ENCODE measurements at regions not wholly inside any gene's neighbourhood (a gene's known extent, or its start where the extent isn't known, plus 50 kb on each side); places are given as distances from the start of the nearest gene placed in this dataset.

DNA sequence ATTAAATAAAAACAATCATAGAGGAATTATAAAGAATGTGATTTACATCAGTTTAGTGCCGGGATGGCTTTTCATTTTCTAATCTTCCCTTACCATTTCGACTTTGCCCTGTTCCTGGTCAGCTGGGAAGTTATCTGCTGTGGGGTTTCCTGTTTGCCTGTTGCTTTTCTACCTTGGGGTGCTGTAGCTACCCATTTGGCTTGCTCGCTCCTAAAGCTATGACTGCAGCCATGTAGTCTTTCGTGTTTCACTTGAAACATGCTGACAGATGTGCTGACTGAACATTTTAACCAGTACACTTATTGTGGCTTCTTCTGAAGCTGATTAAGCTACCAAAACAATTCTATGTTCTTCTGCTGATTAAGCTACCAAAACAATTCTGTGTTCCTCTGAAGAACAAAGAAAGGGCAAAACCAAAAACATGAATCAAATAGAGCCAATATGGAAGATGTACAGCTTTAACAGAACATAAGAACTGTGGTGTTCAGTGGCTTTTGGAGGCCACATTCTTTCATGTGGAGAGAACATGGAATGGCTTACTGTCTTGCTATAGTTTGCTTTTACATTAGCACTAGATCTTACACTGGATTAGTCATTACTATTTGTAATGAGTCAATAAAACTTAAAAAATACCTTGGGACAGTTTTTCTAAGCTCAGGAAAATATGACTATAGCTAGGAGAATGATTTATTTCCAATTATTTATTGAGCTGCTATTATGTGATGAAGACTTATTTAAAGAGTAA, 440.4 kb downstream of the SPRY1 start:
- DNase-seq (ENCODE audit: low read depth), result peak; percentile 68

DNA sequence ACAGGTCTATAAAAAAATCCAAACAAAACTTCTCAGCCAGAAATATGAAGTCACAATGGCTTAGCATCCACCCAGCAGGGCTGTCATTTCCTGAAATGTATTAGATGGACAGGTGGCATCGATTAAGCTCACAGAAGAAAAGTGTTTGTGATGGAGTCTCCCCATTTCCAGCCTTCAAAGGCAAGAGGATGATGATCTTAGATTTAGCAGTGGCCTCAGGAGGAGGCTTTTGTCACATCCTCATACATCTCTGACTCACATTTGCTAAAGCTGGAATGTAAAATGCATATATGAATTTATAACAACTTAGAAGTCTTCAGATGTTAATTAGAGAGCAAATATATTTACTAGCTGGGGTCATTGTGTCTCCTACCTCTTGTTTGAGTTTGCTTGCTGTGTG, 441.9 kb downstream of the SPRY1 start:
- DNase-seq (ENCODE audit: low read depth), result no peak

DNA sequence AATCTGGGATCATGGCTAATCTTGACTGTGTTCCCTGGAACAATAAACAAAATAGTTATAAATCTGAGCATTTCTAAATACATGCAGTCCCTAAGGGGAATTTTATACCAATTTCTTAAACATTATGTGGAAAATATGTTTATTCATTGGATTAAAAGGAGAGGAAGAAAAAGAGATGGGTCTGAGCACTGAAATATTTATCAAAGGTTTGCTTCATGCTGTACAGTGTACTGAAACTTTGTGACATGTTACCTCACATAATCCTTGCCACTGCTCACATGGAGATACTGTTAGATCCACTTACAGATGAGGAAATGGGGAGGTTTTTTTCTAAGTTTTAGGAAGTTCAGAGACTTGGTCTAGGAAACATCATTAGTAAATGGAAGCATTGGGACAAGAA, 443.6 kb downstream of the SPRY1 start:
- DNase-seq (ENCODE audit: low read depth), result no peak

DNA sequence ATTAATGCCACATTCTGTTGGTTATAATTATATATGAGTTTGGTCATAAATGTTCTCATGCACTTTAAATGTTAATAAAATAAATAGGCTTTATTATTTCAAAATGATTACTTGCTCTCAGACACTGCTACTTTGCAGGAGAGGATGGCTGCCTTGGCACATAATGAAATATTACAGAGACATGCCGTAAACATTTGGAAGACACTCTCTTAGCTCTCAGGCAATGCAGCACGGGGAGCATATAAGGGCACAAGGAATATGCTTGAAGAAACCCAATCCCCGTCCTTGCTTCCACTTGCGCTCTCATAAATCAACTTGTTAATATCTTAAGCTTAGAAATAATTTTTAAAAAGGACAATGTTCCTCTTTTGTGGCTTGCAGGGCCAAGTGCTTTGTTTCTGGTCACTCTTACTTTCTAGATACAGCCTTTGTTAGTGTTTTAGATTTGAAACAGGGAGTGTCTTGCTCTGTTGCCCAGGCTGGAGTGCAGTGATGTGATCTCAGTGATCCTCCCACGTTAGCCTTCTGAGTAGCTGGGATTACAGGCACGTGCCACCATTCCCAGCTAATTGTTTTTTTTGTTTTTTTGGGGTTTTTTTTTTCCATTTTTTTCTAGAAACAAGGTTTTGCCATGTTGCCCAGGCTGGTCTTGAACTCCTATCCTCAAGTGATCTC, 445.0 kb downstream of the SPRY1 start:
- no peak for DNase-seq (ENCODE audit: low read depth)

DNA sequence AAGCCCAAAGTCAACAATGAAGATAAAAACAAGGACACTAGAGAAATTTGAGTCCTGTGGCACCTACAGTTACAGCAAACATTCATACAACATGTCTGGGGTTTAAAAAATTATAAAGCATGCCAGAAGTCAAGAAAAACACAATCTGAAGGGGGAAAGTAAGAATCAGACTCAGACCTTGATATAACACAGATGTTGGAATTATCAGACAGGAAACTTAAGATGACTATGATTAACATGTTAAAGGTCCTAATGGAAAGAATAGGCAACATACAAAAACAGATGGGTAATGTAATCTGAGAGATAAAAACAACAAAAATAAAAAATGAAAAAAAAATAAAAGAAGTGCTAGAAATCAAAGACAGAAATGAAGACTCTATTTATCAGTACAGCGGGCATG, 446.5 kb downstream of the SPRY1 start:
- DNase-seq (ENCODE audit: low read depth), result no peak

DNA sequence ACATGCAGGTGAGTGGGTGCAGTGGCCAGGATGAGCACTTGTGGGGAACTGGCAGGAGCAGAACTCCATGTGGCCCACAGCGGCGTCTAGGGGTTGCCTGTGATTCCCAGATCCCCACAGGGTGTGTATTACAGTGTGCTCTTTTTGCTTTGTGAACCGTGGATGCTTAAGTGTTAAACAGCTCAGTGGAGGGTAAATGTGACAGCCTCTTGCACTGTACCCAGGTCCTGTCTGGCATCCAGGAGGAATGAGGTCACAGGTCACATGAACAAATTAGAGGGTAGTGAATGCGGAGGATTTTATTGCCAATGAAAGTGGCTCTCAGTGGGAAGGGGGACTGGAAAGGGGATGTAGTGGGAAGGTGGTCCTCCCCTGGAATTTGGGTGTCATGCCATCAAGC, 447.8 kb downstream of the SPRY1 start:
- DNase-seq (ENCODE audit: low read depth), result no peak

DNA sequence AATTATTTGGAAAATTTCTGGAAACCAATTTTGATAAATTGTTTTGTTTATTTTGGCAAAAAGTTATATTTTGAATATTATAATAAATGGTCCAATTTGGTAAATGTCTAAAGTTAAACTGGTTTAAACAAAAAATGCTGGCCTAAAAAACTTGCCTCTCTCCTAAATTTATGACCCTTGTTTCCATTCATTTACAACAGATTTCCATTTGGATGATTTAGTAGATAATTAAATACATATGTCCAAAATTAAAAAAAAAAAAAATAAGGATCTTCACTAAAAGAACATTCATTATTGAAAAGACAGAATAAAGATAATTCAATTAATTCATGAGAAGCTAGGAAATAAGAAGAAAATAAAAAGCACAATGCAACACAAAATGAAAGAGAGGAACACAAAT, 449.5 kb downstream of the SPRY1 start:
- DNase-seq (ENCODE audit: low read depth), result no peak

DNA sequence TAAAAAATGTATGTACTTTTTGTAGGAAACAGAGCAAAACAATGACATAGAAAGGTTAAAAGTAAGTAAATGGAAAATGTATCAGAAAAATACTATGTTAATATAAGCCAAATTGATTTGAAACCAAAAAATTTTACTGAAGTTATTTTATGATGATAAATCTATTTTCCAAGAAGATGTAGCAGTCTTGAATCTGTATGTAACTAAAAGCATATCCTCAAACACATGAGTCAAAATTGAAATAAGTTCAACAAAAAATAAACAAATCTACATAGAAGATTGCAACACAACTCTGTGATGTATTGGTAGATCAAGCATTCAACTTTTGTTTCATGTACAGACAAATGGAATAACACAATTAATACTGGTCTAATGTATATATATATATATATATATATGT, 450.0 kb downstream of the SPRY1 start:
- no peak for DNase-seq (ENCODE audit: low read depth)

DNA sequence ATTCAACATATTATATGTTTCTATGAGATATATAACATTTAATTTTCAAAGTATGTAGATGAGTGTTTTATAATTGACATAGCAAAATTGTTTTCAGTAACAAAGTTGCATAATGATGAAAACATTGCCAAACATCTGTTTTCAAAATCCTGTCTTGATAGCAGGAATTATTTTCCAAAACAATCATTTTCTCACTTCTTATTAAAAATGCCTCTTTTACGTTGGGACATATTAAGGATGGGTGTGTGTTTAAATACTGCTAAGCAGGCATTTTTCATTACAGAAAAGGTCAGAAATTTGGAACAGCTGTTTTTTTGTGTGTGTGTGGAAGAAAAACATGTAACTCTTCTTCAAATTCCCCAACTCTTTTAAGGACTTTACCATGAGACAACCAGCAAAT, 452.0 kb downstream of the SPRY1 start:
- DNase-seq (ENCODE audit: low read depth), result no peak

DNA sequence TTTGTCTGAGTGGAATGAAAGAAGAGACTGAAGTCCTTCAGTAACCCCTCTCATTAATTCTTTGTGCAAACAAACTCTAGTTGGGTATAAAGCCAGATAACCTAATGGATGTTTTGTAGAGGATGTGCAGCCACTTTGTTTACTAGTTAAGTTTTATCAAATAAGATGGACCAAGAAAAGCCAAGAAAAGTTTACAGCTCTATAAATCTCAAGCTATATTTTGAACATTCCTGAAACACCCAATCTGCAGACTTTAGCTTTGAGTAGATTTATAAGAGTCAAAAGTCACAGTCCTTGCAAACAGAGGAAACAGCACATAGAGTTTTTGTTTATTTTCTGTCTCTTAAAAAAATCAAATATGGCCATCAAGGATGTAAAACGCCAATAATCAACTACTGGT, 452.9 kb downstream of the SPRY1 start:
- no peak for DNase-seq (ENCODE audit: low read depth)

DNA sequence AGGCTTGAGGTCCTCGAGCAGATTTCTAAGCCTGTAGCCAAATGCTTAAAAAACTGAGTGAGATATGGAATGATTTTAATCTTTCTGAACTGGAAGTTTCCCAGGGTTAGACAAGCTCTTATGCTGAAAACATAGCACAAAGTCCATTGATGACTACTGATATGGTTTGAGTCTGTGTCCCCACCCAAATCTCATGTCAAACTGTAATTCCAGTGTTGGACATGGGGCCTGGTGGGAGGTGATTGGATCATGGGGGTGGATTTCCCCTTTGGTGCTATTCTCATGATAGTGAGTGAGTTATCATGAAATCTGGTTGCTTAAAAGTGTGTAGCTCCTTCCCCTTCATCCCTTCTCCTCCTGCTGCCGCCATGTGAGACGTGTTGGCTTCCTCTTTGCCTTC, 454.9 kb downstream of the SPRY1 start:
- DNase-seq (ENCODE audit: low read depth), result no peak

DNA sequence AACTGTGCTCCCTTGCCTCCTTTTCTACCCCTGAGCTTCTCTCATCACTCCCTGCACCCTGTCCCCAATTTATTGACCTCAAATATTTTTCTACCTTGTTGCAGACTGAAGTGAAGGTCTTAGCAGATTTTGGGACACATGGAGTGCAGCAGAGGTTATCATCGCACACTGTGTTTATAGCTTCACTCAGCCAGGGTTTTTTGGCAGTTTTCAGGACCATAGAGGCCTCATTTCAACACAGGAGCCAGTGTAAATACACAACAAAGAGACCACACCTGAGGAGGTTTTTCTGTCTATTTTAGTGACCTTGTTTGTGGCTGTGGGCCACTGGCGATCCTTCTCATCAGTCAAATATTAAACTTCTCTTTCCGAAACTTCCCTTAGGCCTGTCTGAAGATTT, 457.1 kb downstream of the SPRY1 start:
- DNase-seq (ENCODE audit: low read depth), result no peak

DNA sequence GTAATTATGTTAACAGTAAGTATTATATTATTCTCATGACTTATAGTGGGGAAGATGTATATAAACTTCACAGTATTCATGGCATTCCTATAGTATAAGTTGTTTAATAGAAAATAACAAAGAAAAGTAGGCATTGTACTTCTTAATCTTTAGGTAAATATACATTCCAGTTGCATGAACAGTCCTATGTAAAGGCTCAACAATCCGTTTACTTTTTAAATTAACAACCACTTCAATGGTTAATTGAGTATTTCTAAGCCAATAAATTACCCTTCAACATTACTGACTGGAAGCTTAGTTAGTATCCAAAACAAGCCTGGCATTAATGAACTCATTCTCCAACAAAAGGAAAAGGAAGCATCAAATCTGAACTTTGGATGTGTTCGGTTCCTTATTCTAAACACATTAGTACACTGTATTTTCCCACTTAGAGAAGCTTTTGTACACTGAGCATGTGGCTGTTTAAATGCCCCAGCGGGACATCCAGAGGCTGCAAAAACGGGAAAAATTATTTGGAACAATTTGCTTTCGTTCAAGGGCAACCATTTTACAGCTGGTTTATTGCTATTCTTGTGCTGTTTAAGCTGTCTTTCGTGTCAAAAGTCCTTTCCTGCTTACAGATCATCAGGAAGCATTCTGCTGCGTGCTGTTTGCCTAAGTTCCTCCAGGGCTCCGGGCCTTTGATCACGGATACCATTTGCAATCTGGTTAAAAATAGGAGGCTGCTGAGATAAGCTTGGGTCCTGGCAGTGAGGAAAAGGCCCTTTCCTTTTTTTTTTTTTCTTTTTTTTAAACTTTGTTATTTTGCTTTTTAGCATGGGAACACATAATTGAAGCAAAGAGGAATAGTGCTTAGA, 460.3 kb downstream of the SPRY1 start:
- peak; percentile 83 for DNase-seq (ENCODE audit: low read depth)

DNA sequence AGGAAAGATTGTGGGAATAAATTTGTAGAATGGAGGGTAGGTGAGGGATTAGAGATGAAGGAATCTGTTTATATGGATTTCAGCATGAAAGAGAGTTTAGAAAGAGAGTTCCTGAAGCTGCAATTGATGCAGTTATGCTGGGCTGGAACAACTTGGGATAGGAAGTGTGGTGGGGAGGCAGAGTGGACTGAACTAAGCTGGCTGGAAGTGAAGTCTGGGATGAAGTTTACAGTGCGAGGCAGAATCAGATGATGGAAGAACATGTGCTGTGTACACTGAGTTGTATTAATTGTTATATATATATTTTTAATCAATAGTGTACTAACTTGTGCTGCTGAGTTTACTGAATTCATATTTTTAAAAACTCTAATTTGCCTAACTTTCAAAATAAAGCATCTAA, 461.9 kb downstream of the SPRY1 start:
- DNase-seq (ENCODE audit: low read depth), result no peak

DNA sequence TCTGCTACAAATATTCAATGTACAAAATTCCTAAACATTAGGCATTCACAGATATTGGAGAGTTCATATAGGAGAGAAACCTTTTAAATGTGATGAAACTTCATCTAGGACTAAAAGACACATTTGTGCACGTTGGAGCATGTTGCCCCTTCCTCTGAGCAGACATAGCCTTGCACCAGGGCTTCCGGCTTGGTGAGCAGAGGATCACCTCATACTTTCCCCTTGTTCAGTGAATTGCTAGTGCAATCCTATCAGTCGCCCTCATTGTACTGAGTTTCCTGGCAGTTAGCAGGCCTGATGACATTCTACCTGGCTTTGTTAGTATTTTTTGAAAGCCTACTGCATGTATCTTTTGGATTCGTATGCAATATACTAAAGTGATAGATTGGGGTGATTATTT, 466.2 kb downstream of the SPRY1 start:
- no peak for DNase-seq (ENCODE audit: low read depth)

DNA sequence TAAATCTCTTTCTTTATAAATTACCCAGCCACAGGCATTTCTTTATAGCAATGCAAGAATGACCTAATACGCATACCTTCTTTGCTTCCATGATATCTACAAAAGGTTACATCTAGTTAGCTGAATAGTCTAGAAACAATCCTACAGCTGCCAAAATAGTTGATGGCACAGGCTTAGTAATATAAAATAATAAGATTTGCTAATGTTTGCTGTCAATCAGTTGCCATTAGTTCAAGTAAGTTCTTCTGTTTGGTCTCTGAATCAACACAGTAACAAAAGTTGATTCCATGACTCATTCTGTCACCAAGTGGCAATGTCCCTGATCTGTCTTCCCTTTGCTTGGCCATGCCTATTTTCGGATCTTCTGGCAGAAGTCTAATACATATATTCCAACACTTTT, 470.2 kb downstream of the SPRY1 start:
- DNase-seq (ENCODE audit: low read depth), result no peak

DNA sequence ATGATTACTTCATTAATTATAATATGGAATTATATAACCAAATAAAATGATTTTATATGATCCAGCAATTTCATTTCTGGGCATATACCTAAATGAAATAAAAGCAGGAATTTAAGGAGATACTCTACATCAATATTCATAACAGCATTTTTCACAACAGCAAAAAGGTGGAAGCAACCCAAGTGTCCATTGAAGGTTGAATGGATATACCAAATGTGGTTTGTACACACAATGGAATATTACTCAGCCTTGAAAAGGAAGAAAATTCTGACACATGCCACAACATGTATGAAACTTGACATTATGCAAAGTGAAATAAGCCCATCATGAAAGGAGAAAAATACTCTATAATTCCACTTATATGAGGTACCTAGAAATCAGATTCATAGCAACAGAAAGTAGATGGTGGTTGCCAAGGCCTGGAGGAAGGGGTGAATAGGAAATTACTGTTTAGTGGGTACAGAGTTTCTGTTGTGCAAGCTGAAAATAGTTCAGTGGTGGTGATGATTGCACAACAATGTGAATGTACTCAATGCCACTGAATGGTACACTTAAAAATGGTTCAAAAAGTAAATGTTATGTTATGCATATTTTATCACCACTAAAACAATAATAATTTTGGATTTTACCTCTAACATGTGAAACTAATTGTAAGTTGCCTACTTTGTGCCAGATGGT, 471.5 kb downstream of the SPRY1 start:
- no peak for DNase-seq (ENCODE audit: low read depth)

DNA sequence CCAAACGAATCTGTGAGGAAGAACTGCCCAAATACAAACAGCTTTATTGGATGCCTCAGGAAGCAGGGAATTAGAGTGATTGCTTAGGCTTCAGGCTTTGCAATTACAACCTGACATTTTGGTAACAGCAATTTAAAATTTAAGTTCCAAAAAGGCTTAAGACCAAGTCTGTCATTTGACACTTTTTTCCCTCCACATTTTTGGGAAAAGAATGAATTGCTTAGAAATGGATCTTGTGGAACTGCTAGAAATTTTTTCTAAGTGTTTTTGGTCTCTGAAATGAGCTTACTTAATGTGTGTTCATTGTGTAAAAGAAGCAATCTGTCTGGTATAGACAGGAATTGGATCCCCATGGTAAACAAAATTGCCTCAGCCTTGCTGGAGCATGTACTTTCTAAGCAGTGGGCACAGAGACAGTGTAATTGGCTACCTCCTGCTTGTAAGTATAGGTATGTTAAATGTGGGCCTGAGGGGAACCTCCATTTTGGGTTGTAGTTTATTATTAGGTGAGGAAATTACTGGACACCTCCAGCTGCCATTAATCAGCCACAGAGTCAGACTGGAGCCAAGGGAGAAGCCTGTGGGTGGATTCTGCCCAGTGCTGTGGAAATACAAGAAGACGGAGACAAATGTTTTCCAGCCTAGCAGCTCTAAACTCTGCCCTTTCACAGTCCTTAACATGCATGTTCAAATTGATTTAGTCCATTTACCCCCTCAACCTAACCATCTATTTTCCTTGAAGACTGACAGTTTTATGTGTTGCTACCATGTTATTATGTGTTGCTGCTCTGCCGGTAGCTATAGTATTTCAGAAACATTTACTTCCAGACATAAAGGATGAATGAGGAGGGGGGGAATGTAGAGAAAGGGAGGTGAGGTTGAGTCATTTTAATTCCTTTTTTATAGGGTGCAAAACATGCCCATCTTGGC, 473.0 kb downstream of the SPRY1 start:
- no peak for DNase-seq (ENCODE audit: low read depth)

DNA sequence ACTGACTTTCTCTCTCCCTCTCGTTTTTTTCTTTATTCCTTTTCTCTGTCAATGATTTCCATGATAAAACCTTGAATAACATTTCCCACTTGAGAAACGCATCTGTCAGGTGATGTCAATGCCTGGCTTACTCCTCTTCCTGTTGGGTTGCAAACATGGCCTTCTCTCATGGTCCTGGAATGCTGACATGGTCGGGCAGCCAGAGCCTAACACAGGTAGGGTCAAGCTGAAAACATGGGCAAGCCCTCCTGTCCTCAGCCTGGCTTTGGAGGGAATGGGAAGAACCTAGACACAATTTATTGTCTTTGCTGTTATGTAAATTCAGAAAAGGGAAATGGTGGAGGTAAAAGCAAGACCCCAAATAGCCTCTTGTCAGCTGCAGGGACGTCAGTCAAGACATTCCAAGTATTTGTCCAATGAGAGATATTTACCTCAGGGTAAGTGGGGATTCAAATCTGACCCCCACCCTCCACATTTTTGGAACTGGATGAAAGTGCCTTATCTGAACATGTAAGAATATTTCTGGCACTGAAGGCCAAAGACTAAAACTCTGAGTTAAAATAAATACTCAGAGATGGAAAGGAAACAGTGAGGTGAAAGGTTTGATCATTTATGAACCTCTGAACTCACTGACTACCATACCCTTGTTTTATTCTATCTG, 473.8 kb downstream of the SPRY1 start:
- DNase-seq (ENCODE audit: low read depth), result no peak

DNA sequence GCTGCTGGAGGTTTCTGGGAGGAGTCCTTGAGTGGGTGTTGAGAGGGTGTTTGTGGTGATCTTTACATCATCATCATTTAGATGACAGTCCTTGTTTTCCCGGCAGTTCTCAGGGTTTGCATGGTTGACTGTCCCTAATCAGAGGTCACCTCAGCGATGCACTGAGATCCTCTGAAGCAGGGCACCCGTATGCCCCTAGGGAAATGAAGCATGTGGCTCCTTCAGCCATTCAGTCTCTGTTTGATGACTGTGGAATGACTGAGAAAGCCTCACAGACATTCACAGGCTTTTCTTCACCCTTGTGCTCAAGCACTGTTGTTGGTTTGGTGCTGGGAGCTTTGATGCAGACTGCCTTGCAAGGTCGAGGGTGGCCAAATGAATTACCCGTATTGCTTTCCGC, 474.7 kb downstream of the SPRY1 start:
- DNase-seq (ENCODE audit: low read depth), result no peak
